PC-3 (cell line): ENCODE measurements at regions not wholly inside any gene's neighbourhood (a gene's known extent, or its start where the extent isn't known, plus 50 kb on each side); places are given as distances from the start of the nearest gene placed in this dataset.
"Not testable (repeated sequence)": the region's sequence is repeated elsewhere in the genome, so short reads cannot be mapped to it uniquely, and the experiment has no call there.

ENCODE experiments used
- ATAC-seq: fragments of 200-7000 bp; cut with Tn5 transposase; 2 replicates; pipeline ENCODE4 v1.9.1; 2020; ENCODE audit warnings: mild to moderate bottlenecking, moderate library complexity
- BruUV-seq: library from RNA; stranded (reverse); fragments of 400-500 nt; replicated peaks from 2 replicates; lab custom pipeline; 2021; lab: Mats Ljungman, UMichigan
- CTCF ChIA-PET: fragments of 300-600 bp; sonication (Branson Sonifier 250); formaldehyde crosslinking; loops from one replicate; lab custom pipeline; 2022; ENCODE audit warnings: antibody characterized with exemption; lab: Charles Lee
- POLR2A ChIA-PET: fragments of 300-600 bp; sonication (Branson Sonifier 250); formaldehyde crosslinking; loops from one replicate; lab custom pipeline; 2022; ENCODE audit warnings: antibody characterized with exemption; ENCODE audit not compliant: unreplicated experiment; lab: Charles Lee
- DNase-seq: peaks from one replicate; pipeline ENCODE4 v3.0.0-alpha.2; 2015
- H2AFZ ChIP-seq: fragments of 300-600 bp; sonication (generic); 2 replicates; pipeline ENCODE4 v1.6.0; 2016; ENCODE audit warnings: antibody characterized with exemption, low read length
- H3F3A ChIP-seq: fragments of 300-600 bp; sonication (generic); one replicate; pipeline ENCODE4 v1.6.0; 2017; ENCODE audit warnings: antibody characterized with exemption, low read length, control low read depth, mild to moderate bottlenecking; ENCODE audit not compliant: unreplicated experiment
- H3K27ac ChIP-seq: fragments of 300-600 bp; sonication (generic); 2 replicates; pipeline ENCODE4 v1.5.1; 2016; ENCODE audit warnings: mild to moderate bottlenecking, low read length
- H3K27me3 ChIP-seq: fragments of 300-600 bp; sonication (generic); 2 replicates; pipeline ENCODE4 v1.6.1; 2016; ENCODE audit warnings: low read length, mixed read lengths
- H3K36me3 ChIP-seq: fragments of 300-600 bp; sonication (generic); 2 replicates; pipeline ENCODE4 v1.6.1; 2016; ENCODE audit warnings: low read depth, mixed run types, low read length, mixed read lengths
- H3K4me1 ChIP-seq: fragments of 300-600 bp; sonication (generic); 2 replicates; pipeline ENCODE4 v1.5.1; 2016; ENCODE audit warnings: low read length; ENCODE audit not compliant: insufficient read depth
- H3K4me2 ChIP-seq: fragments of 300-600 bp; sonication (generic); 2 replicates; pipeline ENCODE4 v1.6.0; 2016; ENCODE audit warnings: low read length
- H3K4me3 ChIP-seq: fragments of 300-600 bp; sonication (generic); 2 replicates; pipeline ENCODE4 v1.5.1; 2016; ENCODE audit warnings: mild to moderate bottlenecking, low read length, mixed read lengths
- H3K79me2 ChIP-seq: fragments of 300-600 bp; sonication (generic); 2 replicates; pipeline ENCODE4 v1.6.1; 2017; ENCODE audit warnings: low read length, mixed read lengths
- H3K9ac ChIP-seq: fragments of 300-600 bp; sonication (generic); 2 replicates; pipeline ENCODE4 v1.6.0; 2016; ENCODE audit warnings: mild to moderate bottlenecking, low read length
- H3K9me2 ChIP-seq: fragments of 300-600 bp; sonication (generic); replicated peaks from 2 replicates; pipeline ENCODE4 v1.6.1; 2016; ENCODE audit warnings: mixed run types, low read length, mixed read lengths
- H3K9me3 ChIP-seq: fragments of 300-600 bp; sonication (generic); 2 replicates; pipeline ENCODE4 v1.6.1; 2016; ENCODE audit warnings: low read length, mixed read lengths
- H4K20me1 ChIP-seq: fragments of 300-600 bp; sonication (generic); 2 replicates; pipeline ENCODE4 v1.6.1; 2016; ENCODE audit warnings: low read length, mixed read lengths
- EZH2 ChIP-seq: fragments of 300-600 bp; sonication (generic); IDR thresholded peaks from one replicate; pipeline ENCODE4 v1.6.1; 2017; ENCODE audit warnings: antibody characterized with exemption, mild to moderate bottlenecking, low read length; ENCODE audit not compliant: unreplicated experiment
- EZH2phosphoT487 ChIP-seq: fragments of 300-600 bp; sonication (generic); IDR thresholded peaks from 2 replicates; pipeline ENCODE4 v1.6.1; 2018; ENCODE audit warnings: mild to moderate bottlenecking, antibody characterized with exemption, low read length, borderline replicate concordance
- intact Hi-C: fragments of 100-400 bp; cut with micrococcal nuclease; formaldehyde crosslinking; loops from 2 replicates; pipeline ENCODE4 v1.9.0; 2023
- TF ChIP-seq, protein P1 (sequence below): fragments of 300-600 bp; sonication (generic); conservative IDR thresholded peaks from 2 replicates; pipeline ENCODE4 v1.5.1; 2017; ENCODE audit warnings: antibody characterized with exemption, low read depth, mild to moderate bottlenecking, low read length

DNA sequence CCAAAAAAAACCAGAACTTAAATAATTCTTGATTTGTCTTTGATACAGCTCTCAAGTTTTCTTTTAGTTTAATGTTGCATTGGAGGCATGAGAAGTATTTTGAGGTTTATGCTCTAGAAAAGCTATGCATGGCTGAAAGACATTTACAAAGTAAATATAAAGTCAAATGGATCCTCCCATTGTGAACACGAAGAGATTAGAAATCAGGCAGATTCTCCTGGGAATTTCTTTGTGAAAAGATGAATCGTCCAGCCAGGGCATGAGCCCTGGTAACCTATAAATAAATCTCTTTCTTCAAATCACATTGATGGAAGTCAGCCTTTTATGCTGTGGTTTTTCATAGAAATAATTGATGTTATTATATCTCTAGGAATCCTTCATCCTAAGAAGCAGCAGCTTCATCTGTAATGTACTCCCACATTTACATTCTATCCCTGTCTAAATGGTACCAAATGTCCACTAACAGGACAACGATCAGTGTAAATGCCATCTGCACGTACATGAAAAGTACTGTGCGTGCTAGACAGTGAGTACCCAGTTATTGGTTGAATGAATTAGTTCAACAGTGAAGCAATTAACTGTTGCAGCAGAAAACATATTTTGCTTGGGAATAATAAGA, 143.6 kb downstream of the ALDH8A1 start:
- Histone ChIP-seq H3K27me3 (no peaks in the 10 kb centered on the region), H3K36me3 (no peaks in the 10 kb centered on the region), H2AFZ (no peak overlapping the region), H3K4me2 (no peak overlapping the region), H3K9ac (no peak overlapping the region), H4K20me1 (no peaks in the 10 kb centered on the region), H3K9me3 (no peaks in the 10 kb centered on the region), H3K9me2 (no peaks in the 10 kb centered on the region), H3K79me2 (no peaks in the 10 kb centered on the region), H3K27ac (no peak overlapping the region), H3K4me1 (peaks cover 10% of the 10 kb centered on the region), H3F3A (no peaks in the 10 kb centered on the region), H3K4me3 (no peak overlapping the region)
- POLR2A ChIA-PET, result no interaction called here
- no peak for TF ChIP-seq EZH2phosphoT487
- TF ChIP-seq EZH2, result no peak
- TF ChIP-seq, protein P1, sequence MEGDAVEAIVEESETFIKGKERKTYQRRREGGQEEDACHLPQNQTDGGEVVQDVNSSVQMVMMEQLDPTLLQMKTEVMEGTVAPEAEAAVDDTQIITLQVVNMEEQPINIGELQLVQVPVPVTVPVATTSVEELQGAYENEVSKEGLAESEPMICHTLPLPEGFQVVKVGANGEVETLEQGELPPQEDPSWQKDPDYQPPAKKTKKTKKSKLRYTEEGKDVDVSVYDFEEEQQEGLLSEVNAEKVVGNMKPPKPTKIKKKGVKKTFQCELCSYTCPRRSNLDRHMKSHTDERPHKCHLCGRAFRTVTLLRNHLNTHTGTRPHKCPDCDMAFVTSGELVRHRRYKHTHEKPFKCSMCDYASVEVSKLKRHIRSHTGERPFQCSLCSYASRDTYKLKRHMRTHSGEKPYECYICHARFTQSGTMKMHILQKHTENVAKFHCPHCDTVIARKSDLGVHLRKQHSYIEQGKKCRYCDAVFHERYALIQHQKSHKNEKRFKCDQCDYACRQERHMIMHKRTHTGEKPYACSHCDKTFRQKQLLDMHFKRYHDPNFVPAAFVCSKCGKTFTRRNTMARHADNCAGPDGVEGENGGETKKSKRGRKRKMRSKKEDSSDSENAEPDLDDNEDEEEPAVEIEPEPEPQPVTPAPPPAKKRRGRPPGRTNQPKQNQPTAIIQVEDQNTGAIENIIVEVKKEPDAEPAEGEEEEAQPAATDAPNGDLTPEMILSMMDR, result no peak
- intact Hi-C loops, result no loop called here
- CTCF ChIA-PET, result no interaction called here
- DNase-seq (no peak), ATAC-seq (no peak)
- no TSS peak for BruUV-seq

DNA sequence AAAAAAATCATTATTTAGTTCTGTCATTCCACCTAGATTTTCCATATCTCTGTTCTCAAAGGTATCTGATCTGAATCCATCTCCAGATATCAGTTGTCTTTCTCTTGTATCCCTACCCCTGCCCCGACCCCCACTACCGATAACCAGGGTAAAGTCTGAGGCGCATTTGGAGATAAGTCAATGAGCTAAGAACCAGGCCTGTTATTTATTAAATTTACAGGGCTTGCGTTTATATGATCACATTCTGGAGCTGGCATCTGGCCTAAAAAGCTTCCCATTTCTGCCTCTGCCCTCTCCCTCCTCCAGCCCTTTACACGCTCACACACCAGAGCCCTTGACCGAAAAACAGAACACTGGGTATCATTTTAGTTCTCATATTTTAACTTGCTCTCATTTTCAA, 144.7 kb downstream of the ALDH8A1 start:
- Histone ChIP-seq H3K9ac (no peak overlapping the region), H3K4me2 (no peak overlapping the region), H3K4me1 (peaks cover 10% of the 10 kb centered on the region), H3K9me2 (no peaks in the 10 kb centered on the region), H3K36me3 (no peaks in the 10 kb centered on the region), H2AFZ (no peak overlapping the region), H3K4me3 (no peak overlapping the region), H3K27ac (no peak overlapping the region), H3F3A (no peaks in the 10 kb centered on the region), H3K79me2 (no peaks in the 10 kb centered on the region), H3K9me3 (no peaks in the 10 kb centered on the region), H4K20me1 (no peaks in the 10 kb centered on the region), H3K27me3 (no peaks in the 10 kb centered on the region)
- no peak for DNase-seq
- BruUV-seq, result no TSS peak
- POLR2A ChIA-PET, result no interaction called here
- no peak for ATAC-seq
- TF ChIP-seq EZH2 (no peak), EZH2phosphoT487 (no peak)
- TF ChIP-seq, protein P1, result no peak
- CTCF ChIA-PET, result no interaction called here
- intact Hi-C loops, result no loop called here

DNA sequence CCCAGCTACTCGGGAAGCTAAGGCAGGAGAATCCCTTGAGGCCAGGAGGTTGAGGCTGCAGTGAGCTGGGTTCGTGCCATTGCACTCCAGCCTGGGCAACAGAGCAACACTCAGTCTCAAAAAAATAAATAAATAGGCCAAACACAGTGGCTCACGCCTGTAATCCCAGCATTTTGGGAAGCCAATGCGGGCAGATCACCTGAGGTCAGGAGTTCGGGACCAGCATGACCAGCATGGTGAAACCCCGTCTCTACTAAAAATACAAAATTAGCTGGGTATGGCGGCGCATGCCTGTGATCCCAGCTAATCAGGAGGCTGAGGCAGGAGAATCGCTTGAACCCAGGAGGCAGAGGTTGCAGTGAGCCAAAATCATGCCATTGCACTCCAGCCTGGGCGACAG, 145.6 kb downstream of the ALDH8A1 start:
- H3K4me1 ChIP-seq, H2AFZ ChIP-seq, H3K4me3 ChIP-seq, BruUV-seq, DNase-seq, H3K79me2 ChIP-seq, H3K27ac ChIP-seq, H4K20me1 ChIP-seq, H3K9ac ChIP-seq, H3F3A ChIP-seq, H3K36me3 ChIP-seq, H3K9me2 ChIP-seq, H3K4me2 ChIP-seq, H3K27me3 ChIP-seq, CTCF ChIA-PET, ATAC-seq, intact Hi-C loops, H3K9me3 ChIP-seq, POLR2A ChIA-PET: not testable (repeated sequence)
